Stomach (tissue), 4 donors: ENCODE measurements at regions not wholly inside any gene's neighbourhood (a gene's known extent, or its start where the extent isn't known, plus 50 kb on each side); places are given as distances from the start of the nearest gene placed in this dataset.

Experiments used
- CTCF ChIP-seq, 7 experiments: fragments of 450-650 bp in 4 of 7; fragments of 200-600 bp in 3 of 7; sonication (generic) in 3 of 7; IDR thresholded peaks; one replicate each; pipeline ENCODE4 v1.5.1; 2016 to 2019; ENCODE audit warnings: antibody characterized with exemption in 7 of 7, control low read depth in 2 of 7, mild to moderate bottlenecking in 1 of 7
- POLR2A ChIP-seq, 4 donors: fragments of 450-650 bp; IDR thresholded peaks; one replicate each; pipeline ENCODE4 v1.6.1; 2016; ENCODE audit warnings: antibody characterized with exemption in 4 of 4, control low read depth in 2 of 4, mild to moderate bottlenecking in 1 of 4, moderate library complexity in 1 of 4
- POLR2AphosphoS5 ChIP-seq, 3 donors: sonication (generic); formaldehyde crosslinking; IDR thresholded peaks; one replicate each; pipeline ENCODE4 v1.6.1; 2016; ENCODE audit warnings: antibody characterized with exemption in 3 of 3

DNA sequence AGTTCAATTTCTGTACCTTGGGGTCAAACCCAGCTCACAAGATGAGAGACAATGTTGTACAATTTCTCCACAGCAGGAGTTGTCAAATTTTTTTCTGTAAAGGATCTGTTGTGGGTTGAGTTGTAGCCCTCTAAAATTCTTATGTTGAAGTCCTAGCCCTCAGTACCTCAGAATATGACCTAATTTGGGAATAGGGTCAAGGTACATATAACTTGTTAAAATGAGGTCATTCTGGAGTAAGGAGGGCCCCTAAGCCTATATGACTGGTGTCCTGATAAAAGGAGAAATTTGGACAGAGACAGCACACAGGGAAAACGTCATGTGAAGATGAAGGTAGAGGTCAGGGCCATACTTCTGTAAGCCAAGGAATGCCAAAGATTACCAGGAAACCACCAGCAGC lies 264.9 kb downstream of the TTC8 start:
- no peak for TF ChIP-seq CTCF (IDR thresholded peaks at IDR 0.05)
- TF ChIP-seq POLR2AphosphoS5 (IDR thresholded peaks at IDR 0.05), result no peak
- TF ChIP-seq POLR2A (IDR thresholded peaks at IDR 0.05), result no peak
